ENCODE measurements at regions not wholly inside any gene's neighbourhood (a gene's known extent, or its start where the extent isn't known, plus 50 kb on each side); places are given as distances from the start of the nearest gene placed in this dataset.
"Not testable (repeated sequence)": the region's sequence is repeated elsewhere in the genome, so short reads cannot be mapped to it uniquely, and the experiment has no call there.

- no peak for DNase-seq (ENCODE audit: low read depth)
Observed at GRCh38 chr7:142534726-142535122, 214.5 kb upstream of the PRSS1 start.

- DNase-seq (ENCODE audit: low read depth), result no peak
Observed at GRCh38 chr7:142533920-142534319, 215.4 kb upstream of the PRSS1 start.

GRCh38 chr7:142529591-142529990 is 219.7 kb upstream of the PRSS1 start:
- no peak for DNase-seq (ENCODE audit: low read depth)

GRCh38 chr7:142528608-142529408 is 220.5 kb upstream of the PRSS1 start:
- DNase-seq (ENCODE audit: low read depth), result no peak

GRCh38 chr7:142523821-142524460 is 225.3 kb upstream of the PRSS1 start:
- no peak for DNase-seq (ENCODE audit: low read depth)

- no peak for DNase-seq (ENCODE audit: low read depth)
Observed at GRCh38 chr7:142522735-142523134, 226.5 kb upstream of the PRSS1 start.

DNA sequence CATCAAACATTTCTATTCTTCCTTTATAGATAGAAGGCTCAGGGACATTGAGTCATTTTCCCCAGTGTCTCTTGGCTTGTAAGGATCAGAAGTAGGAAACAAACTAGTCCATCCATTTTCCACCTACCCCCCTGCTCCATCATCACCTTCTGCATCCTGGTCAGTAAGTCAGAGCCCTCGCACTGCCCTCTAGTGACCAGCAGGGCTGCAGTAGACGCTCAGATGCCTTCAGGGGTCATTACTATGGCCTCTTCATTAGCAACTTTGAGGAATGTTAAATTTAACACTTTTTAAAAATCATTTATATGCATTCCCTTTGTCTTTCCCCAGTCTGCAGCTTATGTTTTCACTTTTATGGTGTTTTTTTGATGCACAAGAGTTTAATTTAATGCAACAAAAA is 228.4 kb upstream of the PRSS1 start:
- DNase-seq (ENCODE audit: low read depth), result not testable (repeated sequence)

GRCh38 chr7:142520455-142520854 is 228.8 kb upstream of the PRSS1 start:
- DNase-seq (ENCODE audit: low read depth), result not testable (repeated sequence)

DNA sequence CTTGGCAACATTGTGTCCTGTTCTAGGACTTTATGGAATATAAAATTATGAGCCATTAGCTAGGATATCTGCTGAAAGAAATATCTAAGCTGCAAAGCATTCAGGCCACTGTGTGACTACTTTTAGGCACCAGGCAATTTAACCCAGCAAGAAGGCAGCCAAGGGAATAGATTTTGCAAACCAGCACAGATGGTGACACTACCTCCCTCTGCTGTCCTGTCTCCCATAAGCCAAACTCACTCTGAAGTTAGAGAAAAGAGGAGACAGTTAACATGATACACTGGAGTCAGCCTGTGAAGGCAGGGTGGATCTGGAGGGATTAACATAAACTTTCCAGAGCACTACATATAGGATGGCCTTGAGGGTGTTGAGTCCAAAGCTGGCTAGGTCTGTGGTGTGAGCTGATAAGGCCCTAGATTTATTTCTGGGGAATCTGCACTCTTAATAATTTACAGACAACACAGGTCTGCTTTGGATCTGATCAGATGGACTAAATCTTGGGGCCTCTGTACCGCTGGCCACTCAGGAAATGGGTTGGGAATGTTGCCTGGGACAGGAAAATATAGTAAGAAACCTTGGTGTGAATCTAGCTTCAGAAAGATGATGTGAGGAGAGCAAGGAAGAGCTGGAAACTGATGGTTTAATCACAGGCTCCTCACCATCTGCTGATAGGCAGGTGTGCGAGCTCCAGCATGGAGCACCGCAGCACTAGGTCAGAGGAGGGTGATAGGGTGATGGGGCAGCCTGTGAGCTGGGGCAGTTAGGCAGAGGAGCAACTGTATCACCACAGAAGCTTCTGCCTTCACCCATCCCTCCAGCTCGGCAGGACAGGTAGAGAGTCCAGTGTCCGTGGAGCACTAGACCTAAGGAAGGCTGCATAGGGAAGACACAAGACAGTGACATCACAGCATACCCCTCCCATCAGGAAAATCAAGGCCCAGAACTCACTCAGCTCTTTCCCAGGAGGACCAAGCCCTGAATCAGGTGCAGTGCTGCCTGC is 229.9 kb upstream of the PRSS1 start:
- no peak for DNase-seq (ENCODE audit: low read depth)

DNA sequence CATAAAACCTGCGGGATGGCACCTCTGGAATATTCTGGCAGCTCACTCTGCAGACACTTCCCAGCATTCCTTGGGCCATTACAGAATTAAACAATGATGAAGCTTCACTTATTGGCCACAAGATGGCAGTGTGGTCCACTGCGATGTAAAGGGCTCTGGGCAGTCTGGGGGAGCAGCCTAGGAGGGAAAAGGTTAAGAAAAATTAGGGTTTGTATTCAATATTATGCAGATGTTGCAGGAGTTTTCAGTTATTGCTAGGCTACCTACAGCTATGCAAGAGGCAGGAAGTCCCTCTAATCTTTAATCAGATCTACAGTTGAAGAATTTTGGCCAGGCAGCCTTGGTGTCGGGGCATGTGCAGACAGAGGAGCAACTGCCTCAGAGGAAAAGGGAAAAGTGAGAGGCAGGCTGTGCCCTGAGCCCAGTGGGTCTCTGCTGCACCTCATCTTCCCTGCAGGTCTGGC is 233.2 kb upstream of the PRSS1 start:
- DNase-seq (ENCODE audit: low read depth), result no peak

DNA sequence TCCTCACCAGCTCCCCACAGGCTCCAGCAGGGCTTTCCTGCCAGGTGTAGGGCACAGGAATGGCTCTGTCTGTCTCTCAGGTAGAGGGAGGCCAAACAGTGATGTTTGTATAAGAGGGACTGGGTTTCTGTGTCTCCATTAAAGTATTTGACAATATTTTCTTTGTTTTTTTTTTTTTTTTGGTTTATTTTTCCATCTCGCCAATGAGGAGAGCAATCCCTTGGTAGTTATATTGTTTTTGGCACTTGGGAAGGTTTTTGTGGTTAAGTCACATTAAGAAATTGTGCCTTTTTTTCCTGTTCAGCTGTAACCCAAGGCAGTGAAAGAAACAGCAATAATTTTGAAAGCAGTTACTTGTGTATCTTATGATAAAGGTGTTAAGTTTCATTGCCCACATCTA is 234.6 kb upstream of the PRSS1 start:
- DNase-seq (ENCODE audit: low read depth), result not testable (repeated sequence)

DNA sequence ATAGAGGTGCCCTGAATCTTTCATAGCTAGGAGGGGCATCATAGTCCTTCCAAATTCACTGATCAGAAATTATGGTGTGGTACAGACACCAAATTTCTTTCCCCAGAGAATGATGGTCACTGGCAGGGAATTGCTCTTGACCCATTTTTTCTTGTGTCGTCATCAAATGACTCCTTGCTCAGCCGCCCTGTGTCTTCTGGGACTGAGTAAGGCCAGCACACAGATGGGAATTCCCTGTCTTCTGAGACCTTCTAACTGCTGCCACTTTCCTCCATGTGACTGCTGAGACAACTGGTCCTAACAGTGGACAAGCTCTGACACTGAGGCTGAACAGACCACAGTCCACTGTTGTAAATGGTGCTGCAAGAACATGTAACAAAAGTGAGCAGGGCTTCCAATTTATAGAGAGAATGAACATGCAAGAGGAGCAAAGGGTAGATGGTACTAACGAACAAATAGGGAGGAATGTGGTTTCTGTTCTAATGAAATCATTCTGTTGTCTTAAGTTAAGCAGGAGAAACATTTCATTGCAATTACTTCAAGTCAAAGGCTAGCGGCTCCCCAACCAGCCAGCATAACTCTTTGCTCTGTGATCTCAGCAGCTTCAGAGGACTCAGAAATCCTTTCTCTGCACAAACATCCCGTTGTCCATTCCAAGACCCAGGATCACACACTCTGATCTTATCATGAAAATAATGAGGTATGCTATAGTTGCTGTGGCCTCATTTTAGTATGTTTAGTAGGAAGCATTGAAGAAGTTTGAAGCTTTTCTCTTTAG is 235.9 kb upstream of the PRSS1 start:
- no peak for DNase-seq (ENCODE audit: low read depth)

DNA sequence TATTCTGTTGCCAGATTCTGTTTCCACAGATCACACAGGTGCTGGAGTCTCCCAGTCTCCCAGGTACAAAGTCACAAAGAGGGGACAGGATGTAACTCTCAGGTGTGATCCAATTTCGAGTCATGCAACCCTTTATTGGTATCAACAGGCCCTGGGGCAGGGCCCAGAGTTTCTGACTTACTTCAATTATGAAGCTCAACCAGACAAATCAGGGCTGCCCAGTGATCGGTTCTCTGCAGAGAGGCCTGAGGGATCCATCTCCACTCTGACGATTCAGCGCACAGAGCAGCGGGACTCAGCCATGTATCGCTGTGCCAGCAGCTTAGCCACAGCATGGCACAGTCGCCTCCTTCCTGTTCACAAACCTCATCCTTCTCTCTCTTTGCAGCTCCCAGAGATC is 237.5 kb upstream of the PRSS1 start:
- DNase-seq (ENCODE audit: low read depth), result no peak

- no peak for DNase-seq (ENCODE audit: low read depth)
Observed at GRCh38 chr7:142511374-142511773, 237.9 kb upstream of the PRSS1 start.

DNA sequence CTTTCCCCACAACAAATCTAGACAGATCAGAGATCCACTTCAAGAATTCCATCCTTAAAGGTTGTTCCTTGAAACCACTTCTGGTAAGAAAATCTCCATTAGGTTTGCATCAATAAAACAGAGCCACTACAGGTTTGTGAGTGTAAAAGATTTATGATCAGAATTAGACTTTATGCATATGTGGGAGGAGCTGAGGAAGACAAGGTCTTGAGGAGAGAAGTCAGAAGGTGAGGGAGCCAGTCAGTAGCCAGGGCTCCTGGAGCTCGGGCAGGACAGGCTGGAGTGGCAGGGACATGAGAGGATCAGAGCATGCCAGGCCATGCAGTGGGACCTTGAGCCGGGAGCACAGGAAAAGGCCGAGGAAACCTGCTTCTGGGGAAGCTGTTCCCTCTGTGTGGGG is 240.0 kb upstream of the PRSS1 start:
- DNase-seq (ENCODE audit: low read depth), result not testable (repeated sequence)

- DNase-seq (ENCODE audit: low read depth), result no peak
Observed at GRCh38 chr7:142508251-142508650, 241.0 kb upstream of the PRSS1 start.

DNA sequence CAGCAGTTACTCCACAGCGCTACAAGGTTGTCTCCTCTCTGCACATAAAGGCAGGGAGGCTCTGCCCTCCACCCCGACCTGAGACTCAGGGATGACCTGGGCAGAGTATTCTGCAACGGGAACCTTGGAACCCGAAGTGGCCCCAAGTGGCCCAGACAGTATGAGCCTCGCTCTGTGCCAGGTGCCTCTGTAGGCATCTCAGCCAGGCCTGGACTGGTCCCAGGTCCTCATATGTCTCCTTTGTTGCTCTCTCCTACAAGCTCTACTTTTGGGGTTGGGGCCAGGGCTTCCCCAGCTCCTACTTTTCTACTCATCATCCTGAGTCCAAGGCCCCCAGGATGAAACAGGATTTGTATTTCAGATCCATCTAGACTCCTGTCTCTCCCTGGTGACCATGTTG is 241.5 kb upstream of the PRSS1 start:
- no peak for DNase-seq (ENCODE audit: low read depth)

- not testable (repeated sequence) for DNase-seq (ENCODE audit: low read depth)
Observed at GRCh38 chr7:142507066-142507465, 242.2 kb upstream of the PRSS1 start.

DNA sequence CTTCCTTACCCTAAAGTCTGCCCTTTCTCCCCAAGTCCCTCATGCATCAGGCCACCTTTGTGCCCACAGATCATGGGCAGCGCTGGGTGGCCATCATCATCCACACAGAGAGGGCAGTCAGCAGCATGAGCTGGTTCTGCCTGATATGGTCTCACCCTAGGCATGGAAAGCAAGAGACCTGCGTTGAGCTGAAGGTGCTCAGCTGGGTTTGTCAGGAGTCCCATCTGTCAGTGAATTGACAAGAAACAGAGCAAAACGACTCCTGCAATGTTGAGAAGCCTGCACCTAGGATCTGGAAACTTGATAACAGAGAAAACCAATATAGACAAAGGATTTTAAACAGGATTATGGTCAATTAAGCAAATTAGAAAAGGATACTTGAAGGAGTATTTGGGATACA is 242.7 kb upstream of the PRSS1 start:
- no peak for DNase-seq (ENCODE audit: low read depth)

DNA sequence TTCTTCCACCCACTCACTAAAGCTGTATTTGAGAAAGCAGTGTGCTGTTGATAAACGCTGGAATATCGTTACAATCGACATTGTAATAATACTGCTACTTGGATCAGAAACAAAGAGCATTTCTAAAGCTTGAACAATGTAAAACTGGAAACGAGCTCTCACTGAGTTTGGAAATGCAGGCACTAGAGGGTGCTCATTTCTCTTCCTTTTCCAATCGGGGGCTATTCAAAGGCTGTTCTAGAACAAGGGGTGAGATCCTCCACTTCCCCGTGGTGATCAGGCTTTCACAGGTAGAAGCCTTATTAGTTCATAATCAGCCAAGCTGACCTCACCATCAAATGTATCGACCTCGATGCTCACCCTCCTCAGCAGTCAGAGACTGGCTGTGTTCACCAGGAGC is 245.3 kb upstream of the PRSS1 start:
- DNase-seq (ENCODE audit: low read depth), result not testable (repeated sequence)

- DNase-seq (ENCODE audit: low read depth), result no peak
Observed at GRCh38 chr7:142503036-142503435, 245.2 kb upstream of the PRSS58 start.

- no peak for DNase-seq (ENCODE audit: low read depth)
Observed at GRCh38 chr7:142501434-142501833, 243.6 kb upstream of the PRSS58 start.

Data from activated T-cell treated with anti-CD3 and anti-CD28 coated beads for 24 hours (primary cell).